Muscle of back (tissue), 3 donors: ENCODE measurements at regions not wholly inside any gene's neighbourhood (a gene's known extent, or its start where the extent isn't known, plus 50 kb on each side); places are given as distances from the start of the nearest gene placed in this dataset.
A peak's percentile ranks its signal among the peaks of the same experiment; 100 is the strongest.

ENCODE experiments used
- DNase-seq, 3 donors: peaks; one replicate each; pipeline versions ENCODE4 v3.0.0 to v3.0.0-alpha.2; 2013

GRCh38 chr10:8978100-8978499, 923.6 kb downstream of the GATA3 start:
- no peak for DNase-seq

GRCh38 chr10:8979976-8980375, 925.5 kb downstream of the GATA3 start:
- no peak for DNase-seq

- no peak for DNase-seq
Measured at GRCh38 chr10:8981277-8981676, 926.8 kb downstream of the GATA3 start.

- DNase-seq, result no peak
Measured at GRCh38 chr10:8985651-8986050, 931.2 kb downstream of the GATA3 start.

GRCh38 chr10:8986975-8987374, 932.5 kb downstream of the GATA3 start:
- no peak for DNase-seq

GRCh38 chr10:8987712-8988111, 933.2 kb downstream of the GATA3 start:
- no peak for DNase-seq

- DNase-seq, result no peak
Measured at GRCh38 chr10:8990280-8990987, 935.9 kb downstream of the GATA3 start.

GRCh38 chr10:8992009-8992408, 937.5 kb downstream of the GATA3 start:
- DNase-seq, result no peak

GRCh38 chr10:8993864-8994263, 939.4 kb downstream of the GATA3 start:
- DNase-seq, result no peak

- DNase-seq, result no peak
Measured at GRCh38 chr10:8998751-8999150, 944.3 kb downstream of the GATA3 start.

GRCh38 chr10:9003122-9003521, 948.6 kb downstream of the GATA3 start:
- DNase-seq, result no peak

- DNase-seq, result no peak
Measured at GRCh38 chr10:9004736-9005135, 950.2 kb downstream of the GATA3 start.

- DNase-seq, result no peak
Measured at GRCh38 chr10:9009505-9009904, 955.0 kb downstream of the GATA3 start.

- no peak for DNase-seq
Measured at GRCh38 chr10:9010093-9010492, 955.6 kb downstream of the GATA3 start.

- DNase-seq, result no peak
Measured at GRCh38 chr10:9010931-9011670, 956.6 kb downstream of the GATA3 start.

- peak in 1 of 3 donors; percentile 37 for DNase-seq
Measured at GRCh38 chr10:9012312-9012711, 957.8 kb downstream of the GATA3 start.

GRCh38 chr10:9015005-9015404, 960.5 kb downstream of the GATA3 start:
- no peak for DNase-seq

- DNase-seq, result no peak
Measured at GRCh38 chr10:9015447-9015846, 961.0 kb downstream of the GATA3 start.

GRCh38 chr10:9016930-9017329, 962.4 kb downstream of the GATA3 start:
- DNase-seq, result no peak

- no peak for DNase-seq
Measured at GRCh38 chr10:9018195-9019173, 964.0 kb downstream of the GATA3 start.

GRCh38 chr10:9023206-9023605, 968.7 kb downstream of the GATA3 start:
- no peak for DNase-seq

- no peak for DNase-seq
Measured at GRCh38 chr10:9024210-9024609, 969.7 kb downstream of the GATA3 start.
